ENCODE measurements at regions not wholly inside any gene's neighbourhood (a gene's known extent, or its start where the extent isn't known, plus 50 kb on each side); places are given as distances from the start of the nearest gene placed in this dataset.

DNA sequence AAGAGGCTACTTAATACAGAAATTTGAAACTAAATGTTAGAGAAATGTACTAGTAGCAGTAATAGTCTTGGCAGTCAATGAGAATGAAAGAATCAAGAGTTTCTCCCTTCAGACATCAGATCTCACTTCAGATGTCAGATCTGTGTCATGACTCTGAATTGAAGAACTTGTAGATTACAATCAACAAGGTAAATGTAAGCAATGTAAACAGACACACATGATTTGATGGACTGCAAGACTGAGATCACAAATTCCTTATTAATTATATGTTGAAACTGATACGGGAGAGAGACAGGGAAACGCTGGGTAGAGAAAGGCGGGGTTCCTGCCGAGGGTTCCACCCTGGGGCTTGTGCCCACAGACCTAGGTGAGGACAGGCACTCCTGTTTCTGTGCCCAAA, 65.5 kb upstream of the HHIP start:
- DNase-seq: no peak

DNA sequence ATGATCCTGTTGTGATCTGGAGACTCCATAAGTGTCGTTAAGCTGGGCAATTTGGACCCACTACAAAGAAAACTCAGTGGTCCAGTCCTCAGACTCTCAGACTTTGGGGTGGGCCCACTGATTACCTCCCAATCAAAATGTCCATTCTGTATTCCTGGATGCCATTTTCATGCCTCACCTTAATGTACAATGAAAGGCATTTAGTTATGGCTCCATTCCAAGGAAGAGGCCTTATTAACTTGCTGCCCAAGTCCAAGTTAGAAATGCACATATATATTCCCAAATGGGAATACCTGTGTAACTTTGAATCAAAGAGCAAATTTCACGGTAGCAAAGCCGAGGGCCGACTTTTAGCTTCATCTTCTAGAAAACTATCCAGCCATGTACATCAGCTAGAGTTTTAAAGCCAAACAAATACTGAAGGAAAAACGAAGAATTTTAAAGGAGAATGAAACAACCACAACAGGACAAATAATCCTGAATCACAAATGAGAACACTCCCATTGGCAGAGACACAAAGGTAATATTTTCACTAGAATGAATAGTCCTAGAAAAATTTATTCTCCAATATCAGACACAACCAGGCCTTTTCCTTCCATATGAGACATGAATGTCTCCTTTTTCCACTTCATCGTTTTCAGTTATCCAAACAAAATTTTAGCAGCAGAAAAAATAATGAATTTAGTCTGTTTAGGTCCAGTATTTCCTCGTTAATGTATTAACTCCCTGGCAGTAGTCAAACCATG, 63.7 kb upstream of the HHIP start:
- no peak for DNase-seq

DNA sequence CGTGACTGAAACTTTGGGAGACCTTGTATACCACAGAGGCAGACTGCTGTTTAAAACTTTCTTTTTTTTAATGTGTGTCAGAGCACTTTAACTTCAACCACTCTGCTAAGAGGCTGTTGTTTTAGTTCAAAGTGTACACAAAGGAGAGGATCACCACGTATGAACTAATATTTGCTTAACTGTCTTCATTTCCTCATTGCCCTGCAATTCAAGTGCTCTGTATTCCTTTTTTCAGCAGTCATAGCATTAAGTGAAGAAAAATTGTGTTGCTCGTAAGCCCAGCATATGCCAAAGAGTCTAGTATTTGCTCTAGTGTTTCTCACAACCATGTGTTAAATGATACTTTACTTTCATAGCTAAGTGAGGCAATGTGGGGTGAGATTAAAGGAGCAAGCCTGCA, 63.0 kb upstream of the HHIP start:
- DNase-seq: no peak

DNA sequence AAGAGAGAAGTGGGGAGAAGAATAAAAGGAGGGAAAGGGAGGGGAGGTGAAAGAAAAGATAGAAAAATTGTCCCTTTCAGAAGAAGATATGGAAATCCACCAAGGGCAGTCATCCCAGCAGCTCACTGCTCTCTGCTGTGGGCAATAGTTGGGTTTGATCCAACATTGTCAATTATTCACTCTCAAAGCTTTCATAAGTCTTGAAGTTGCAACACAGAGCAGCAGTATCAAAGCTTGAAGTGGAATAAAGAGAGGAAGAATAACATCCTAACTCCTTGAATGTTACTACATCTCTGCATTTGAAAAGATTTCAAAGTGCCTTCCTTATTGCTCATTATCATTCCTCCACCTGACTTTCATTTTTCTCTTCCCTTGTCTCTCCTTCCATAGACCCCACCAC, 62.3 kb upstream of the HHIP start:
- no peak for DNase-seq

DNA sequence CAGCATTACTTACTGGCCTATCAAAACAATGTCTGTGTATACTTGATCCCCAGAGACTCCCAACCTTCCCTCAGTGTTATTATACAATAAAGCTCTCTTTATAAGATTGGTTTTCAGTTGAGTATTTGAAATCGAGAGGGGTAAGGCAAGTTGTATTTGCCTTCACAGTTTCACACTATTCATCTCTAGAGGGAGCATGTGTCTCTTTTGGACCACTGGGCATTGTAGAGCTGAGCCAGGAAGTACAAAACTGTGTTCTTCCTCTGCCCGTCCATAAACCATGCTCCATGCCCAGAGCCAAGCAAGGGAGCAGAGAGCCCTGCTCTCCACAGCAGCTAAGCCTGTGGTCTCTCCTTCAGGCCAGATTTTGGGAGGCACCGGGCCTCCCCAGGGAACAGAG, 61.5 kb upstream of the HHIP start:
- DNase-seq: no peak

DNA sequence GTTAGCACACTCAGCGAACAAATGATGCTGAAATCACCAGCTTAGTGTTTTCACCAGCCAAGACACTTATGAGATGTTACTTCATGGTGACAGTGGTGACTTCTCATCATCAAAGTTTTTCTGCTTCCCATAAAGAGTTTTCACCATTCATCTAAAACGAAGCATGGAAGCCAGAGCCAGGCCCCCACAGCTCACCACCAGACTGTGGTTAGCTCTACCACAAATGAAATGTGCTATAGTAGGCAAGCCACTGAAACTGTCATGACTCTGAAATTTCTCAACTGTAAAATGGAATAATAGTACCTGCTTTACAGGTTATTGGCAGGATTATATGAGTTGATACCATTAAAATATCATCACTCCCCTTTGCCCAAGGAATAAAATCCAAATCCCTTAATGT, 56.4 kb upstream of the HHIP start:
- no peak for DNase-seq

DNA sequence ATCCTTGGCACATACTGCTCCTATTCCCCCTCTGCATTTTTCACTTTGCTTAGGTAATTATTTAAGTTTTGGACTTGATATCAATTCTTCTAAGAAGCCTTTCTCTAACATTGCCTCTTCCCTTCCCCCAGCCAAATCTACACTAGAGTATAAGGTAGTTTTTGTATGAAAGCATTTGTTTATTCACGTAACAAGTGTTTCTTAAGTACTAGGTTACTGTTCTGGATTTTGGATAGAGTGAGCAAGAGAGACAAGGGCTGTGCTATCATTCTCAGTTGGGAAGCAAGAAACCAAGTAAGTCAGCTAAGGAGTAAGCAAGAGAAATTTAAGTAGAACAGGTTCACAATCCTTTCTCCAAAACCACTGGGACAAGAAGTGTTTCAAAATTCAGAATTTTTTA, 55.9 kb upstream of the HHIP start:
- no peak for DNase-seq

DNA sequence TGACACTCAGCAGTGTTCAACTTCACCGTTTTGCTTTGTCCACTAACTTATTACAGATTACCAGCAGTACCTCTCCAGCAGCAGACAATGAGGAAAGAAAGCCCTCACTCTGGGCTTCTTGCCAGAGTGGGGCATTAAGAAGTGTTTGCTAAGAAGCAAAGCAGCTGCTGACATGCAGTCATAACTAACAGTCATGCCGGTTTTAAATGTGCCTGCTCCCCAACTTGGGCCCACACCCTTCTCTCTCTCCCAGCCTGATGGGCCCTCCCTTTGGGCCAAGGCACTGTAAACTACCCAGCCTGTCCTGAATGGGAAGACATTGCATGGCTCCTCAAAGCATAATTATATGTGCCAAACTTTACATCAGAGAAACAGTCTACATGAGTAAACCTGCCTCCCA, 54.6 kb upstream of the HHIP start:
- no peak for DNase-seq

DNA sequence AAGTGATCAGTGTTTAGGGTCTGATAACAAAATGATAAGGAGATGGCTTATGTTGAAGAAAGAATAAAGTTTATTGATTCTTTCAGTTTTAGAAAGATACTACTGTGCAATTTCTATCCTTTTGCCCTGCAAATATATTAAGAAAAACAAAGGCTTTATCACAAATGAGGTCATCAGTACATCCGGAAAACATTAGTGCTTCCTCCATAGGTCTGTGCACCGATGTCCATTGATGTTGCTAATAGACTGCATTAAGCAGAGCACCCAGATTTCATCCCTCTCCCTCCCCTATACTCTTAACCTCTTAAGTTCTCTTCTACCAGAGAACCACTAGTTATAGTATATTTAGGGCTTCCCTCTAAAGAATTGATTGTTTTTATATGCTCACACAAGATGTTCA, 53.7 kb upstream of the HHIP start:
- DNase-seq: no peak

DNA sequence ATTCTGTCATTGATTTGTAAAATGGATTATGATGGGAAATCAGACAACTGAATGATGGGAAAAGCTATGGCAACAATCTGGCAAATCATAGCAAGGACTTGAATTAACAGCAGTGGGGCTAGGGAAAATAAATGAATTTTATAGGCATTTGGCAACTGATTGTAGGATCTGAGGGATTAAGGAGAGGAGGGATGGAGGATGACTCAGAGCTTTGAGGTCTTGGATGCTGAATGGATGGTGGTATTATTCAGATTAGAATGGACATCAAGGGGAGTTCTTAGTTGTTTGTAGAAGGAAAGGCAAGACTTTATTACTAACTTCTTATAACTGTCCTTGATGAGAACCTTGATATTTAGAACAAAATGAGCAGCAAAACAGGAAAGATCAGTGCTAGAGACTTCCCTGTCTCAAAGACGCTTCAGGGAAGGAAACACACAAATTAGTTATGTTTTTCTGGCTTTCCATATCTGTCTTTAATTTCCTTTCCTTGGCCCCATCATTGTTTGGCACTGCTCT, 51.4 kb upstream of the HHIP start:
- no peak for DNase-seq

DNA sequence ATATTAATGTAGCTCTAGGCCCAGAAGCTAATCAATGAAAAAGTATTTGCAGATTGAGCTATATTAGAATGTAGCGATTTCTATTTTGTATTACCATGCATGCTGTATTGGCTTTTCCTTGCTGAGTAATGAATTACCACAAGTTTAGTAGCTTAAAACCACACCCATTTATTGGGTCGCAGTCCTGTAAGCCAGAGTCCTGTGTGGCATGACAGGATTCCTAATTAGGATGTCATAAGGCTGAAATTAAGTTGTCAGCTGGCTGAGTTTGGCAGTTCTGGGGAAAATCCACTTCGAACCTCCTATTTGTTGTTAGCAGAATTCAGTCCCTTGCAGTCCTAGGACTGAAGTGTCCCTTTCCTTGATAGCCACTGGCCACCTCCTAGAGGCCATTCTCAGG, 50.3 kb upstream of the HHIP start:
- no peak for DNase-seq
